DMS79 treated with DMSO at 0.1 percent for 48 hours (cell line): ENCODE measurements at regions not wholly inside any gene's neighbourhood (a gene's known extent, or its start where the extent isn't known, plus 50 kb on each side); places are given as distances from the start of the nearest gene placed in this dataset.

Experiments
- DNase-seq: peaks from one replicate; lab custom pipeline; 2025; lab: John Stamatoyannopoulos, UW

- no peak for DNase-seq
Observed at GRCh38 chr20:7346562-7346961, 579.1 kb downstream of the BMP2 start.

- DNase-seq = no peak
Observed at GRCh38 chr20:7347409-7347808, 579.9 kb downstream of the BMP2 start.

- no peak for DNase-seq
Observed at GRCh38 chr20:7348253-7348652, 580.8 kb downstream of the BMP2 start.

- no peak for DNase-seq
Observed at GRCh38 chr20:7352165-7352564, 584.7 kb downstream of the BMP2 start.

GRCh38 chr20:7355051-7355450 lies 585.2 kb downstream of the HAO1 start:
- DNase-seq = no peak

GRCh38 chr20:7358670-7359069 lies 581.6 kb downstream of the HAO1 start:
- no peak for DNase-seq

GRCh38 chr20:7359739-7360138 lies 580.5 kb downstream of the HAO1 start:
- DNase-seq = no peak

GRCh38 chr20:7361321-7361720 lies 578.9 kb downstream of the HAO1 start:
- no peak for DNase-seq

GRCh38 chr20:7361931-7362330 lies 578.3 kb downstream of the HAO1 start:
- DNase-seq = no peak

GRCh38 chr20:7362601-7363000 lies 577.7 kb downstream of the HAO1 start:
- DNase-seq = no peak

- no peak for DNase-seq
Observed at GRCh38 chr20:7366189-7366588, 574.1 kb downstream of the HAO1 start.

- DNase-seq = no peak
Observed at GRCh38 chr20:7371518-7372163, 568.6 kb downstream of the HAO1 start.

- DNase-seq = no peak
Observed at GRCh38 chr20:7375905-7376304, 564.4 kb downstream of the HAO1 start.

GRCh38 chr20:7378864-7379605 lies 561.2 kb downstream of the HAO1 start:
- no peak for DNase-seq

- no peak for DNase-seq
Observed at GRCh38 chr20:7379621-7380220, 560.5 kb downstream of the HAO1 start.

- peak; percentile 3 for DNase-seq
Observed at GRCh38 chr20:7383216-7383615, 557.0 kb downstream of the HAO1 start.

GRCh38 chr20:7387638-7388193 lies 552.5 kb downstream of the HAO1 start:
- no peak for DNase-seq

GRCh38 chr20:7389216-7389615 lies 551.0 kb downstream of the HAO1 start:
- DNase-seq = no peak

GRCh38 chr20:7392542-7393206 lies 547.6 kb downstream of the HAO1 start:
- no peak for DNase-seq

GRCh38 chr20:7399114-7399513 lies 541.1 kb downstream of the HAO1 start:
- DNase-seq = no peak

- no peak for DNase-seq
Observed at GRCh38 chr20:7399575-7399974, 540.7 kb downstream of the HAO1 start.

- no peak for DNase-seq
Observed at GRCh38 chr20:7406671-7407070, 533.6 kb downstream of the HAO1 start.

GRCh38 chr20:7410150-7410549 lies 530.1 kb downstream of the HAO1 start:
- DNase-seq = no peak
